Inflammatory macrophage treated with lipopolysaccharide for 4 hours (primary cell): ENCODE measurements at regions not wholly inside any gene's neighbourhood (a gene's known extent, or its start where the extent isn't known, plus 50 kb on each side); places are given as distances from the start of the nearest gene placed in this dataset.

ENCODE experiments used
- DNase-seq: peaks from one replicate; pipeline ENCODE4 v3.0.0-alpha.2; 2020

DNA sequence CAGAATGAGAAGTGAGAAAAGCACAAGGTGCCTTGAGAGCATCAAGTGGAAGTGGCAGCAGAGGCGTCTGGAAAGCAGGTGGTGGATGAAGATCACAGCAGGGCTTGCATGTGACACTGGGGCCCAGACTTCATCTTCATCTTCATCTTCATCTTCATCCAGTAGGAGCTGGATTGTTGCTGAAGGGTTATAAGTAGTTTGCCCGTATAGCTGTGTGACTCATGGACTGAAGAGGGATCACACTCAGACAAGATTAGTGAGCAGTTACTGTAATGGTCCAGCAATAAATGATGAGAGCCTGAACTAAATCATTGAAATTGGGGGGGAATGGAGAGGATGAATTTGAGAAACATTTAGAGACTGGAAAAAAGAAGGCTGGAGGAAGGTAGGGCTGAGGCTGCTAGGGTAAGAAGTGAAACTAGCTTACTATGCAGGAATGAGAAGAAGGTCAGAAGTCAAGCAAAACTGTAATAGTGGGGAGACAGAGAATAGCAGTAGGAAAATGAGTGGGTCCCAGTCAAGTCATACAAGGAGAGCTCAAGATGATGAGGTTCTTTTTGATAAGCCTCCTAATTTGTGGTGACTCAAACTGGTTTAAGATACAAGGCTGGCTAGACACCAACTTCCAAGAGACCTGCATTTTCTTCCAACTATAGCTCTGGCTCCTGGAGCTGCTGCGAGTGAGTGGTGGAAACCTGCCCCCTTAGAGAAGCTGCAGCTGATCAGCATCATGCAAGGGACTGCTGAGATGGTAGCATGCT, 92.3 kb upstream of the BEND6 start:
- DNase-seq = no peak

DNA sequence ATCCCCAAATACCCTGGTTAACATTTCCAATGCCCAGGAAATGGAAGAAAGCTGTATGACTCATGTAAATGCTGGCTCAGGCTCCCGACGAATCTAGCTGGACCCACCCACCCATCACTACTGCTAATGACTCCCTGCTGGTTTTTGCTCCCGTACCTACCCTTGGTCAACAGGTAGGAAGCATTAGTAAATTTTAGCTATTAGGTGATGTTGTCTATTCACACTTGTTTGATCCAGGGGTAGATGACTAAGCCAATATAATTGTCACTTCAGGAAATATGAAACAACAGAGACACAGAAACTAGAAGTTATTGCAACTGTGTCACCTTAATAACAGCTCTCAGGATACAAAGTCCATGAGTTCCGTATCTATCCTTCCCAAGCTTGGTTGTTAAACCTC, 94.4 kb upstream of the BEND6 start:
- no peak for DNase-seq

- no peak for DNase-seq
These were observed 98.8 kb upstream of the BEND6 start for GRCh38 chr6:56856036-56856580.

DNA sequence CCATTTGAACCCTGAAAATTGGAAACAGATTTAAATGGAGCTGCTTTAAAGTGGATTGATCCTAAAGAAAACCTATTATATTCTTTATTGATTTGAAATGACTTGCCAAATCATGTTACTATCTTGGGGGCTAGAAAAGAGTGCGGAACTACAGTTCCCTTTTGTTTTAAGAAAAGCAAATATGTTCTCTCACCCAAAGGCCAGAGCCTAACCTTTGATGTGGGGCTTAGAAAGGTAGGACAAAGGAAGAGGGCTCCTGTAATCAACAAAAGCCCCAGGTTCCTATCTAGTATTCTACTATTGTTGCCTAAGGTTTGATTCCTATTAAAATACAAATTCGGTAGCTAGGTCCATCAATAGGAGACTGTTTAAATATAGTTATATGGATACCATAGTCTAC, 100.8 kb upstream of the BEND6 start:
- DNase-seq = no peak

DNA sequence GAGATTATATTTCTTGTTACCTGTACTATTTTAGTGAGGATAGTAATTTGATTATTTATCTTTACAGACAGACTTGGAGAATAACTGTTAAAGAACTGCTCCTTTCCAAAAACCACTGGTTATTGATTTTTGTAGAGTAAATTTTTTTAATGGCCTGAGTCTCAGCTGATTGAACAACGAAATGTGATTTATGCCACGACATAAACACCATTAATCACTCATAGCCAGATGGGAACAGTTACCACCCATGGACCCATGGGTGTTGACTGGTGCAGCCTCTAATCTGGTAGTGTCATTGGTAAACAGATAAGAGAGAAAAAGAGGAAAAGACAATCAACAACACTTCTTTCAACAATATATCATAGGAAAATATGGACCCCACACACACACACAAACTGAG, 101.4 kb upstream of the BEND6 start:
- no peak for DNase-seq

- DNase-seq = no peak
These were observed 102.5 kb upstream of the BEND6 start for GRCh38 chr6:56852260-56853010.

- peak; percentile 75 for DNase-seq
These were observed 103.2 kb upstream of the BEND6 start for GRCh38 chr6:56851541-56852259.

GRCh38 chr6:56851074-56851473, 103.8 kb upstream of the BEND6 start:
- DNase-seq = no peak

GRCh38 chr6:56850626-56851025, 104.3 kb upstream of the BEND6 start:
- no peak for DNase-seq

DNA sequence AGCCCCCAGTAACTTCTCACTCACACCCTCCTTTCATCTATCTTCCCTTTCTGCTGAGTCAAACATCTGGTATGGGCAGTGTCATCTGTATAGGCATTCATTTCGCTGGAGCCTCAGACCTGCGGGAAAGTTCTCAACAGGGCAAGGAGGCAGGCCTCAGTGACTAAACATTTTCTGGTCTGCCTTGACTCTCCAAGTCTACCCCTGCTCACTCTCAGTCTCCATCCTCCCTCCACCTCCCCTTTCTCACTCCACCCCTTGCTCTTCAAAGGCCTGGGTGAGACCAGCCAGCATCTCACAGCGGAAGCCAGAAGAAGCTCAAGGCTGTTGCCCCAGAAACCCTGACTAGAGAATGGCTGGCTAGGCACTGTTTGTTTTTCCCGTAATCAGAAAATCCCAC, 105.0 kb upstream of the BEND6 start:
- DNase-seq = no peak

- no peak for DNase-seq
These were observed 106.8 kb upstream of the BEND6 start for GRCh38 chr6:56848105-56848504.

DNA sequence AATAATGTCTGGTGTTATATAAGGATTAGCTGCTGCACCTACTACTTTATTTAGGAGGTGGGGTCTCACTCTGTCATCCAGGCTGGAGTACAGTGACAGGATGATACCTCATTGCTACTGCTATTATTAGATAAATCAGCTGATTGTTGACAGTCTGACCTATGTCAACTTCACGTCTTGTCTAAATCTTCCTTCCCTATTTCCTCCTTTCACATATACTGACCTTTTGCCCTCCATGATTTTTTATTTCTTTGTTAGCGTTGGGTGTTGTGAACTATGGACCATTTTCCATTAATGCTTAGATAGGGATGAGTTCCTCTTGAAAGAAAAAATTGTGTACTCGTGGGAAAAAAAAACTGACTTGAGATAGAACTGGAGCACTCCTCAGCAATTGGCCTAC, 109.9 kb upstream of the BEND6 start:
- DNase-seq = no peak

GRCh38 chr6:56843476-56844349, 111.2 kb upstream of the BEND6 start:
- DNase-seq = peak; percentile 81

- DNase-seq = peak; percentile 69
These were observed 112.0 kb upstream of the BEND6 start for GRCh38 chr6:56842686-56843475.

- DNase-seq = no peak
These were observed 113.2 kb upstream of the BEND6 start for GRCh38 chr6:56841751-56842150.

GRCh38 chr6:56841381-56841749, 113.5 kb upstream of the BEND6 start:
- no peak for DNase-seq

DNA sequence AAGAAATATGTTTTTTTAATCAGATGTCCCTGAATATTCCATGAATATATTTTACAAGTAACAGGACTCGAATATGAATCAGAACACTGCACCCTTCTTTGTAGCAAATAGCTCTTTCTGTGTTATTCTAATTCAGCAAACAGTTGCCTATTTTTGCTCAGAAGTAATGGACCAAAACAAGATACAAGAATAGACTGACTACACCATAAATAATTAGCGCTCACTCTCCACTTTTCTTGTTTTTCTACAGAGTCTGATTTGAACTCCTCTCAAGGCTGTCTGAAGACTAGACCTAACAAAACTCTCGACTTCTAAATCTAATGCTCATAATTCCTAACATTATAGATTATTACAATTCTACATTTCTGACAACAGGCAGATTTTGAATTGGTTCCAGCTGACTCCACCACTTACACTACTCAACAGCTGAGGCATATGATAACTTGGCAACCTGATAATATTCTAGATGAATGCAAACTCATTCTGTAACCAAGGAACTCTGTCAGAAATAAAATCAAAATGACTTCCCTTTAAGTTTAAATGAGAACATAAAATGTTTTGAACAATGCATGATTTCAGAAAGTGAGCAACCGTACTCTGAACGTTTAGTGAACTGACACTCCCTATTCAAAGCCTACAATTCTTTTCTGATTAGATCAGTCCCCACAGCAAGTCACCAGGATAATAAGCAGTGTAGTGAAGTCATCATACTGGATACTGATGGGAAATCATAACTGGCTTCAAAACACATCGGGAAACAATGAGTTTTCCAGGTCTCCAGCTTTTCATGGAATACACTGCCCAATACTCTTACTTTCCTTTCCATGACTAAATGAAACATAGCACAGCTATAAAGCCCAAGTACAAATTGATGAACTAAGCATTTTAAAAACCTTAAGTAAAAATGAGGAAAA, 114.2 kb upstream of the BEND6 start:
- no peak for DNase-seq

GRCh38 chr6:56839533-56840183, 115.2 kb upstream of the BEND6 start:
- DNase-seq = no peak

- DNase-seq = no peak
These were observed 115.9 kb upstream of the BEND6 start for GRCh38 chr6:56838965-56839364.

DNA sequence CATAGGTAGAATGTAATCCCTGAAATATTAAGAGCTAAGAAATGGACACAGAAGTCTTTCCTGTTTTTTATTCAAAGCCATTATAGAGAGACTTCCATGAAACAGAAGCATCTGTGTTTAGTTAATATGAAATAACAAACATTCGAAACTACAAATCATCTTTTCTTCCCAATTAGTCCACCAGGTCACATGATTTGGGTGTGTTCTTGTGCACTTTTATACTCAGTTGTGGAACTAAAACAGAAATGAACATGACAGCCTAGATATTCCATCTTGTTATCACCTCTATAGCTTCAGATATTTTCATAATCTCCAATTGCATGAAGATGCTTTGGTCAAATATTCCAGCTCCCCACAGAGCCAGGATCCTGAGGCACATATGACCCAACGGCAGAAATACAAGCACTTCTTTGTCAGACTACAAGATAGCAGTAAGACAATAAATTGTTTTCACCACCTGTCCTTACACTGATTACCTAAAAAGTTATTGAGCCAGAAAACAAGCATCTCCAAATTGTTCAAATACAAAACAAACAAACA, 116.8 kb upstream of the BEND6 start:
- DNase-seq = no peak
